ENCODE measurements at regions not wholly inside any gene's neighbourhood (a gene's known extent, or its start where the extent isn't known, plus 50 kb on each side); places are given as distances from the start of the nearest gene placed in this dataset.

DNA sequence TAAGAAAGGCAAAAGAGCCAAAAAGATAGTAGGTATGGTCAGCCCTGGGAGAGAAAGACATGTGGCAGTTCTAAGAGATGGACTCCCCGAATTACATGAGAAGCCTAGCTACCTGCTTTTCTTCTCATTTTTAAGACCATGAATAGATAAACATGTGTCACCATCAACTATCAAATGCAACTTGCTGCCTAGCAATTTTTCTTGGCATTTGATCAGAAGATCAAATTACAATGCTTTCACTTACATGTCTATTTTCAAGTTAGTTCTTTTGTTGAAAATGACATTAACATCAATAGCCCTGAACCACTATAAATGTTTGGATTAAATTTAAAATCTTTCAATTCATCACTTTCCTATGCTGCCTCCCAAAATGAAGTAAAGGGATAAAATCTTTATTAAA is 212.3 kb downstream of the HHIPL2 start:
- TF ChIP-seq, protein P1, sequence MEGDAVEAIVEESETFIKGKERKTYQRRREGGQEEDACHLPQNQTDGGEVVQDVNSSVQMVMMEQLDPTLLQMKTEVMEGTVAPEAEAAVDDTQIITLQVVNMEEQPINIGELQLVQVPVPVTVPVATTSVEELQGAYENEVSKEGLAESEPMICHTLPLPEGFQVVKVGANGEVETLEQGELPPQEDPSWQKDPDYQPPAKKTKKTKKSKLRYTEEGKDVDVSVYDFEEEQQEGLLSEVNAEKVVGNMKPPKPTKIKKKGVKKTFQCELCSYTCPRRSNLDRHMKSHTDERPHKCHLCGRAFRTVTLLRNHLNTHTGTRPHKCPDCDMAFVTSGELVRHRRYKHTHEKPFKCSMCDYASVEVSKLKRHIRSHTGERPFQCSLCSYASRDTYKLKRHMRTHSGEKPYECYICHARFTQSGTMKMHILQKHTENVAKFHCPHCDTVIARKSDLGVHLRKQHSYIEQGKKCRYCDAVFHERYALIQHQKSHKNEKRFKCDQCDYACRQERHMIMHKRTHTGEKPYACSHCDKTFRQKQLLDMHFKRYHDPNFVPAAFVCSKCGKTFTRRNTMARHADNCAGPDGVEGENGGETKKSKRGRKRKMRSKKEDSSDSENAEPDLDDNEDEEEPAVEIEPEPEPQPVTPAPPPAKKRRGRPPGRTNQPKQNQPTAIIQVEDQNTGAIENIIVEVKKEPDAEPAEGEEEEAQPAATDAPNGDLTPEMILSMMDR (IDR thresholded peaks at IDR 0.05): no peak
- no peak for TF ChIP-seq POLR2A (IDR thresholded peaks at IDR 0.05)

Data from prostate gland (tissue), 2 donors.